Ureter (tissue), 1 donor: ENCODE measurements at regions not wholly inside any gene's neighbourhood (a gene's known extent, or its start where the extent isn't known, plus 50 kb on each side); places are given as distances from the start of the nearest gene placed in this dataset.

Experiments used
- DNase-seq: peaks from one replicate; pipeline ENCODE4 v3.0.0-alpha.2; 2020; ENCODE audit warnings: low spot score
- donor health status: DM: yes; HTN: yes; CAD: no.

GRCh38 chr10:47190301-47190700 is 109.7 kb upstream of the GDF10 start:
- DNase-seq: peak; percentile 14

- DNase-seq: peak; percentile 18
Observed at GRCh38 chr10:47190802-47191450, 109.1 kb upstream of the GDF10 start.

- peak; percentile 37 for DNase-seq
Observed at GRCh38 chr10:47192273-47192672, 107.7 kb upstream of the GDF10 start.

GRCh38 chr10:47193666-47194065 is 106.3 kb upstream of the GDF10 start:
- no peak for DNase-seq

GRCh38 chr10:47195274-47195885 is 104.6 kb upstream of the GDF10 start:
- peak; percentile 39 for DNase-seq

- DNase-seq: no peak
Observed at GRCh38 chr10:47196691-47197090, 103.3 kb upstream of the GDF10 start.

GRCh38 chr10:47198221-47198620 is 101.8 kb upstream of the GDF10 start:
- no peak for DNase-seq

GRCh38 chr10:47205192-47205591 is 94.8 kb upstream of the GDF10 start:
- DNase-seq: no peak

- DNase-seq: no peak
Observed at GRCh38 chr10:47206449-47207280, 93.3 kb upstream of the GDF10 start.

GRCh38 chr10:47207281-47207615 is 92.7 kb upstream of the GDF10 start:
- no peak for DNase-seq

- DNase-seq: no peak
Observed at GRCh38 chr10:47207894-47208469, 92.0 kb upstream of the GDF10 start.

- no peak for DNase-seq
Observed at GRCh38 chr10:47209466-47209865, 90.5 kb upstream of the GDF10 start.

GRCh38 chr10:47214520-47214919 is 85.5 kb upstream of the GDF10 start:
- DNase-seq: peak; percentile 29

GRCh38 chr10:47217113-47217512 is 82.9 kb upstream of the GDF10 start:
- DNase-seq: no peak

GRCh38 chr10:47218803-47219202 is 81.2 kb upstream of the GDF10 start:
- DNase-seq: no peak

- no peak for DNase-seq
Observed at GRCh38 chr10:47222461-47222860, 77.5 kb upstream of the GDF10 start.

- DNase-seq: no peak
Observed at GRCh38 chr10:47223236-47223635, 76.8 kb upstream of the GDF10 start.

GRCh38 chr10:47224546-47225218 is 75.3 kb upstream of the GDF10 start:
- no peak for DNase-seq

GRCh38 chr10:47225219-47225927 is 74.6 kb upstream of the GDF10 start:
- DNase-seq: no peak

GRCh38 chr10:47225928-47226645 is 73.9 kb upstream of the GDF10 start:
- no peak for DNase-seq

GRCh38 chr10:47230482-47230881 is 69.5 kb upstream of the GDF10 start:
- no peak for DNase-seq
